Neutrophil (primary cell): ENCODE measurements at regions not wholly inside any gene's neighbourhood (a gene's known extent, or its start where the extent isn't known, plus 50 kb on each side); places are given as distances from the start of the nearest gene placed in this dataset.
"Not testable (repeated sequence)": the region's sequence is repeated elsewhere in the genome, so short reads cannot be mapped to it uniquely, and the experiment has no call there.

ENCODE experiments used
- H3K27ac ChIP-seq: fragments of 200-600 bp; sonication (generic); 2 replicates; pipeline ENCODE4 v1.5.1; 2016; ENCODE audit warnings: mild to moderate bottlenecking, moderate library complexity
- H3K27me3 ChIP-seq: fragments of 200-600 bp; sonication (generic); 2 replicates; pipeline ENCODE4 v1.6.0; 2016; ENCODE audit warnings: mild to moderate bottlenecking
- H3K36me3 ChIP-seq: fragments of 200-600 bp; sonication (generic); 2 replicates; pipeline ENCODE4 v1.5.1; 2017
- H3K4me1 ChIP-seq, 2 experiments: fragments of 200-600 bp in 1 of 2; sonication (generic) in 1 of 2; 1 replicate in 1 of 2; 2 replicates in 1 of 2; pipeline versions ENCODE4 v1.5.1 to v1.6.1; 2013 to 2016; ENCODE audit warnings: low read depth in 1 of 2, low read length in 1 of 2, mild to moderate bottlenecking in 1 of 2, moderate library complexity in 1 of 2; ENCODE audit not compliant: control insufficient read depth in 1 of 2, insufficient read depth in 1 of 2
- H3K4me3 ChIP-seq, 2 experiments: fragments of 200-600 bp in 1 of 2; sonication (generic) in 1 of 2; 1 replicate in 1 of 2; 2 replicates in 1 of 2; pipeline ENCODE4 v1.5.1; 2013 to 2016; ENCODE audit warnings: low read depth in 1 of 2, low read length in 1 of 2, mild to moderate bottlenecking in 1 of 2, moderate library complexity in 1 of 2
- H3K9me3 ChIP-seq: fragments of 200-600 bp; sonication (generic); 2 replicates; pipeline ENCODE4 v1.5.1; 2016
- CTCF ChIP-seq: fragments of 200-600 bp; sonication (generic); IDR thresholded peaks from 2 replicates; pipeline ENCODE4 v1.5.1; 2016; ENCODE audit warnings: antibody characterized with exemption

DNA sequence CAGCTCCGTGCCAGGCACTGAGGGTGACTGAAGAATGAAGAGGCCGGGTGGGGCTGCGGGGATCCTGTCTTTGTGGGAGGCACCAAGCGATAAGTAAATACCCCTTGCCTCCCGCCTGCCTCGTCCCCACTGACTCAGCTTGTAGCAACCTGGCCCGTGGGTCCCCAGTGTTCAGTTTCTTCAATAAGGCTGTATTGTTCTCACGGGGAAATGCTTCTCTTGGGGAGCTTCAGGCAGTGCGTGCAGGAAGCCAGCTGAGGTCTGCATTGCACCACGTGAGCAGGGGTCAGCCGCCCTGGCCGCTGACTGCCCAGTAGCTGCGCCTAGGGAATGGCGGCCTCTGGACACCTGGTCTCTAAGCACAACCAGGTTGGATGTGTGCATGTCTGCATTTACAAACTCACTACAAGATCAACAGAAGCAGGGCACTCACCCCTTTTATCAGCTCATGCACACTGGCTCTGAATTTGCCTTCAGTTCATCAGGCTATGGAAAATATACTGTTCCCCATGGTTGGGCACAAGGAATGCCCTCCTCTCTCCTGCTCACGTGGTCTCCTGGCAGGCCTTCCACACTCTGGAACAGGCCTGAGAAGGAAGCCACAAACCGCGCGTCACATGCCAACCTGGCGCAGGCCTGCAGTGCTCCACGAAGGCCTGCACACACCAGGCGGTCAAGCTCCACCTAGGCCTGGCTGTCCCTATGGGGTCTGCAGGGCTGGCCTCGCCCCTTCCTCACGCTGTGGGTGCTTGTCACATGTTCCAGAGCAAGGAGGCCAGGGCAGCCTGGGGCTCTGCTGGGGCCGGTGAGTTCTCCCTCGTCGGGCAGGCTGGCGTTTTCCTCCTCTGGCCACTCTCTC, 135.7 kb upstream of the RNF32 start:
- TF ChIP-seq CTCF = no peak
- no peak overlapping the region for H3K27ac ChIP-seq
- no peaks in the 10 kb centered on the region for H3K9me3 ChIP-seq
- no peaks in the 10 kb centered on the region for H3K36me3 ChIP-seq
- no peaks in the 10 kb centered on the region for H3K4me1 ChIP-seq
- H3K4me3 ChIP-seq = no peak overlapping the region
- H3K27me3 ChIP-seq = no peaks in the 10 kb centered on the region

DNA sequence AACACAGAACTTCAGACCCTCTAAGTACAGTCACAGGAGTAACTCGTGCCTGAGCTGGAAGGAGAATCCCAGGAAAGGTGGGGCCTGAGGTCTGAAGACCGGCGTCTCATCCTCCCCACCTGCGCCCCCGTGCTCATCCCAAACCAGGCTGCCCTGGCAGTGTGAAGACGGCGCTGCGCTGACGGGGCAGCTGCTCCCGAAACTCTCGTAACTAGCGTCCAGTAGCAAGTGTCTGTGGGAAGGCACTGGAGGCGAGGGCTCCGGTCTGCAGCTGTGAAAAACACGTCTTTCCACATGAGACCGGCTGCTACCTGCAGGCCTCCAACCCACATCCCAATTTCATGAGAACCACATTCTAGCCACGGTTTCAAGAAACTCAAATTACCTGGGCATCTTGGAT, 136.6 kb upstream of the RNF32 start:
- Histone ChIP-seq H3K4me1 (no peaks in the 10 kb centered on the region), H3K4me3 (no peak overlapping the region), H3K36me3 (no peaks in the 10 kb centered on the region), H3K27ac (no peak overlapping the region), H3K9me3 (no peaks in the 10 kb centered on the region), H3K27me3 (no peaks in the 10 kb centered on the region)
- TF ChIP-seq CTCF = no peak

- no peak for TF ChIP-seq CTCF
Observed at GRCh38 chr7:156503196-156503595, 137.4 kb upstream of the RNF32 start.

GRCh38 chr7:156501815-156502214, 138.8 kb upstream of the RNF32 start:
- not testable (repeated sequence) for H3K36me3 ChIP-seq, H3K4me1 ChIP-seq, H3K27me3 ChIP-seq, H3K4me3 ChIP-seq, H3K9me3 ChIP-seq, H3K27ac ChIP-seq

More at GRCh38 chr7:156503196-156503595, 137.4 kb upstream of the RNF32 start:
- no peaks in the 10 kb centered on the region for H3K27me3 ChIP-seq
- H3K36me3 ChIP-seq = no peaks in the 10 kb centered on the region
- H3K9me3 ChIP-seq = no peaks in the 10 kb centered on the region
- no peak overlapping the region for H3K4me3 ChIP-seq
- no peaks in the 10 kb centered on the region for H3K4me1 ChIP-seq
- no peak overlapping the region for H3K27ac ChIP-seq

DNA sequence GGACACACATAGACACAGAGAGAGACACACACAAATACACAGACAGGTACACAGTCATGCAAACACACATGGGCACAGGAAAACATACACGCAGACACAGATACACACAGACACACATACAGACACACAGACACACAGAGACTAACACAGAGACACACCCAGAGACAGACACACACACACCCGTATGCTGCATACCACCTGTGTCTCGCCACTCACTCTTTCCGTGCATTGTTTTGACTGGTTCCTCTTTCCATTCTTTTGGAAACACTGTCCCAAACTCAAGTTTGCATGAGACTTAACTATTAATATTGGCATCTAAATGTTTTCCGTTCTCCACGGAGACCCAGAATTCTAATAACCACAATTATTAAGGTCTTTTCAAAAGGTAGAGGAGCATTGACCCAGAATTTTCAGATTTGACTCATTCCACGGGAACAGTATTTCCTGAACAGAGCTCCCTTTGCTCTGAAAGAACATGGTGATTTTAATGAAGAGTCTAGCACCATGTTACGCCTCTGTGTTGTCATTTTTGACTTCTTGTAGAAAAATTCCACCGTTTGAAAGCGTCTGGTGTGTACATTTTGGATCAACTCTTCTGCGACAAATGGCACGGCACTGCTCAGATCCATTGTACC, 141.2 kb upstream of the RNF32 start:
- no peaks in the 10 kb centered on the region for H3K9me3 ChIP-seq
- no peaks in the 10 kb centered on the region for H3K4me1 ChIP-seq
- no peak overlapping the region for H3K4me3 ChIP-seq
- peaks cover 5% of the 10 kb centered on the region for H3K27me3 ChIP-seq
- no peaks in the 10 kb centered on the region for H3K36me3 ChIP-seq
- TF ChIP-seq CTCF = no peak
- H3K27ac ChIP-seq = no peak overlapping the region
